ENCODE measurements at regions not wholly inside any gene's neighbourhood (a gene's known extent, or its start where the extent isn't known, plus 50 kb on each side); places are given as distances from the start of the nearest gene placed in this dataset.

- H3K4me2 ChIP-seq (ENCODE audit: control insufficient read depth, insufficient read depth): no peak overlapping the region
- H3K9me3 ChIP-seq (replicated peaks; ENCODE audit: control insufficient read depth, insufficient read depth, low read length): no peaks in the 10 kb centered on the region
- in situ Hi-C loops (cut with MboI): no loop called here
- H3K79me2 ChIP-seq (ENCODE audit: control insufficient read depth, insufficient read depth, low read length): no peaks in the 10 kb centered on the region
- no peak overlapping the region for H2AFZ ChIP-seq (ENCODE audit: control insufficient read depth, low read depth, low read length)
- no peak overlapping the region for H3K4me3 ChIP-seq
- ChIA-PET CTCF (no interaction called here), RAD21 (ENCODE audit: unreplicated experiment) (no interaction called here), SMC1A (ENCODE audit: uncharacterized antibody, unreplicated experiment) (interaction anchor here (1.0 kb wide), 1 partner anchor 9 kb away, joined by 3 read pairs; no protein-coding TSS in a partner anchor), POLR2A (no interaction called here)
- DNase-seq (ENCODE audit: low read depth, low spot score): no peak
- 3% methylated on average over 2 of the region's 2 CpGs for WGBS (ENCODE audit: insufficient coverage, insufficient replicate concordance, low lambda C conversion rate, missing lambda C conversion rate)
- BruUV-seq (replicated peaks): no TSS peak
- intact Hi-C loops (cut with micrococcal nuclease; ENCODE audit: unreplicated experiment): no loop called here
- no peak for FAIRE-seq
- H3K27ac ChIP-seq (ENCODE audit: control insufficient read depth, insufficient read depth): no peak overlapping the region
- no peak for TF ChIP-seq KDM1A (IDR thresholded peaks at IDR 0.05; ENCODE audit: borderline replicate concordance)
- TF ChIP-seq SRF (IDR thresholded peaks at IDR 0.05; ENCODE audit: low read depth in 2 of 2, low read length in 2 of 2): no peak
- TF ChIP-seq PBX3 (IDR thresholded peaks at IDR 0.05; ENCODE audit: insufficient replicate concordance, low read depth, low read length): no peak
- no peak for TF ChIP-seq SUZ12 (IDR thresholded peaks at IDR 0.05; ENCODE audit: unreplicated experiment)
- no peak for TF ChIP-seq ZNF217 (IDR thresholded peaks at IDR 0.05)
- TF ChIP-seq ZZZ3 (IDR thresholded peaks at IDR 0.05; ENCODE audit: control insufficient read depth, insufficient read length, low read depth): no peak
- TF ChIP-seq LARP7 (IDR thresholded peaks at IDR 0.05): no peak
- no peak for TF ChIP-seq BCL3 (IDR thresholded peaks at IDR 0.05; ENCODE audit: borderline replicate concordance, insufficient read depth, low read depth, low read length, poor library complexity, severe bottlenecking)
- no peak for ATAC-seq
- no peaks in the 10 kb centered on the region for H3K27me3 ChIP-seq (replicated peaks in 1 of 2; ENCODE audit: control insufficient read depth in 2 of 2, insufficient read depth in 2 of 2, low read length in 1 of 2)
- H3K4me1 ChIP-seq (ENCODE audit: control insufficient read depth, insufficient read depth, low read length): no peaks in the 10 kb centered on the region
- no peaks in the 10 kb centered on the region for H3K36me3 ChIP-seq (ENCODE audit: control insufficient read depth in 2 of 2, insufficient read depth in 2 of 2, low read length in 1 of 2)
- H3K9ac ChIP-seq (ENCODE audit: control insufficient read depth, insufficient read depth, low read length): no peak overlapping the region
- H4K20me1 ChIP-seq (ENCODE audit: control insufficient read depth, insufficient read depth): no peaks in the 10 kb centered on the region
These were observed 507.9 kb upstream of the NRG3 start for GRCh38 chr10:81367132-81367531.
